ENCODE measurements at regions not wholly inside any gene's neighbourhood (a gene's known extent, or its start where the extent isn't known, plus 50 kb on each side); places are given as distances from the start of the nearest gene placed in this dataset.

DNA sequence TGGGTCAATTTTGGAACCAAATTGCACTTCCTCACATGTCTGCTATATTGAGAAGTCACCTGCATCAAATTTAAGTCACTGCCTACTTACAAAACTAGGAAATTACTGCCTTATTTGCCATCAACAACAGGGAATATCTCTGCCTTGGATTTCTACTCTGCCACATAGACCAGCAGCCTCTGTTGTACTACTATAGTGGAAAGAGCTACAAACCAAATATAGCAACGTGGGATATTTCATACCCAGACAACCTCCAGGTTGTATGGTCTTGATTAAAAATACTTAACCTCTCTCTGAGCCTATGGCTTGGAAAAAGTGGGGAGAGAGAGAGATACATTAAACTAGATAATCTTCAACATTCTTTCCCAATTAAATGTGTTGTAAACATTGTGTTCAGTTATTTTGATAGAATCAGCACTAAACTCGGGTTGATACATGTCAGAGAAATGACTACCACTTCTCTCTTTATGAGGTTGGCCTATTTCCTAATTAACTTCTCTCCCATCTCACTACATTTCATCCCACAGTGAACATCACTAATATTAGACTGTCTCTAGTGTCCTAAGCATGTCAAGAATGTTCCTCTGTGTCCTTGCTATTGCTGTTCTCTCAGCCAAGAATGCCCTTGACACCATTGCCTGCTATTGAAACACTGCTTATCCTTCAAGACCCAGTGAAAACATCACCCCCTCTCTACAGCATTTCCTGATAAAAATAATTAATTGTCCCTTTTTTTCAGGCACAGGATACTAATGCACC lies 421.2 kb downstream of the IPMK start:
- H3K27ac Mint-ChIP-seq = no peak overlapping the region
- intact Hi-C loops (cut with micrococcal nuclease) = no loop called here
- no peaks in the 10 kb centered on the region for H3K9me3 Mint-ChIP-seq
- H3K4me1 Mint-ChIP-seq (ENCODE audit: low read depth) = no peaks in the 10 kb centered on the region
- no peak for DNase-seq (ENCODE audit: low spot score)
- no peaks in the 10 kb centered on the region for H3K36me3 Mint-ChIP-seq (ENCODE audit: low read depth)
- H3K4me3 Mint-ChIP-seq = no peak overlapping the region
- no peaks in the 10 kb centered on the region for H3K27me3 Mint-ChIP-seq (ENCODE audit: insufficient read depth)

GRCh38 chr10:57844387-57844998 lies 423.2 kb downstream of the IPMK start:
- Mint-ChIP-seq H3K27ac (no peak overlapping the region), H3K4me1 (ENCODE audit: low read depth) (no peaks in the 10 kb centered on the region), H3K9me3 (peaks cover 17% of the 10 kb centered on the region), H3K27me3 (ENCODE audit: insufficient read depth) (no peaks in the 10 kb centered on the region), H3K36me3 (ENCODE audit: low read depth) (no peaks in the 10 kb centered on the region), H3K4me3 (no peak overlapping the region)
- intact Hi-C loops (cut with micrococcal nuclease) = no loop called here
- no peak for DNase-seq (ENCODE audit: low spot score)

DNA sequence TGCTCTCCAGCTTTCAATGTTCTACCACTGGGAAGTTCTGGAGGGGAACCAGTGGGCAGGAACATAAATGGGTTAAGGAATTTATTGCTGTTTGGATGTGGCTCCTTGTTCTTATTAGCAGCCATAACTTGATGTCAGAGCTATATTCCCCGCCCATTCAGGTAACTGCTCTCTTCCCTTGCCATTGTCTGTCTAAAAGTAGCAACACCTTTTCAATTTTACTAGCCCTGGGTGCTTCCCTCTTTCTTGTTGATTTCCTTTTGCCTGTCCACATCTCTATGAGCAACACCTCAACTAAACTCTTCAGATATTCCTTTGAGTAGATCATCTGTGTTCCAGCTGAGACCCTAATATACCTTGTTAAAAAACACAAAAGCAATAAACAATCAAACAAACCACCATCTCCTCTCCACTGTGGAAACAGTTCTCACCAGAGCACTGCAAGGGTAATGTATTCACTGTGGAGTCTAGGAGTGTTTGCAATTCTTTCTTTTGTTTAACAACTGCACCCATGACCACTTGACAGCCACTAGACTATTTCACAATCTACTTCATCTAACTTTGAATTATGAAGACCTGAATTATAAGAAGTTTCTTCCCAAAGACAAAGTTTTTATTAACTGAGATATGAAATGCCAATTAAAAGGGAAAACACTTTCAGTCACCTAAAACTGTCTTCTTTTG lies 436.7 kb downstream of the IPMK start:
- Mint-ChIP-seq H3K27me3 (ENCODE audit: insufficient read depth) (no peaks in the 10 kb centered on the region), H3K4me1 (ENCODE audit: low read depth) (no peaks in the 10 kb centered on the region), H3K36me3 (ENCODE audit: low read depth) (no peaks in the 10 kb centered on the region), H3K27ac (no peak overlapping the region), H3K4me3 (no peak overlapping the region), H3K9me3 (no peaks in the 10 kb centered on the region)
- DNase-seq (ENCODE audit: low spot score) = no peak
- intact Hi-C loops (cut with micrococcal nuclease) = no loop called here

- Mint-ChIP-seq H3K4me1 (ENCODE audit: low read depth) (no peaks in the 10 kb centered on the region), H3K9me3 (no peaks in the 10 kb centered on the region)
- intact Hi-C loops (cut with micrococcal nuclease) = no loop called here
These were observed 442.7 kb downstream of the IPMK start for GRCh38 chr10:57825015-57825414.

DNA sequence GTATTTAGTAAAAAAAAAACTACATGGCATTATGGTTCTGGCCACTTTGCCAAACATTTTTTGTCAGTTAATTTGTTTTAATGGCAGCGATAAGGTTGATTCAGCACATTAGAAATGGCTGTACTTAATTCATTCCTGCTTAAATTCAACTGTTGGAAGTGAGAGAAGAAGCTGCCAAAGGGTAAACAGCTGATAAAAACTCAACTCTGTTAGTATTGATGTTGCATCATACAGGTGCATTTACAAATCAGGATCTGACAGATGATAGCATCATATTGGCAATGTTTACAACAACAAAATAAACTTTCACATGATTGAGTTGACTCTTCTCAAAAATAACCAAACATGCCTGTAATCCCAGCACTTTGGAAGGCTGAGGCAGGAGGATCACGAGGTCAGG lies 444.3 kb downstream of the IPMK start:
- intact Hi-C loops (cut with micrococcal nuclease) = no loop called here
- no peaks in the 10 kb centered on the region for H3K4me1 Mint-ChIP-seq (ENCODE audit: low read depth)
- no peak for DNase-seq (ENCODE audit: low spot score)
- H3K9me3 Mint-ChIP-seq = no peaks in the 10 kb centered on the region
- no peaks in the 10 kb centered on the region for H3K27me3 Mint-ChIP-seq (ENCODE audit: insufficient read depth)
- H3K4me3 Mint-ChIP-seq = no peak overlapping the region
- H3K36me3 Mint-ChIP-seq (ENCODE audit: low read depth) = no peaks in the 10 kb centered on the region
- H3K27ac Mint-ChIP-seq = no peak overlapping the region

More at GRCh38 chr10:57825015-57825414, 442.7 kb downstream of the IPMK start:
- Mint-ChIP-seq H3K4me3 (no peak overlapping the region), H3K27me3 (ENCODE audit: insufficient read depth) (no peaks in the 10 kb centered on the region), H3K36me3 (ENCODE audit: low read depth) (no peaks in the 10 kb centered on the region), H3K27ac (no peak overlapping the region)
- DNase-seq (ENCODE audit: low spot score) = no peak

DNA sequence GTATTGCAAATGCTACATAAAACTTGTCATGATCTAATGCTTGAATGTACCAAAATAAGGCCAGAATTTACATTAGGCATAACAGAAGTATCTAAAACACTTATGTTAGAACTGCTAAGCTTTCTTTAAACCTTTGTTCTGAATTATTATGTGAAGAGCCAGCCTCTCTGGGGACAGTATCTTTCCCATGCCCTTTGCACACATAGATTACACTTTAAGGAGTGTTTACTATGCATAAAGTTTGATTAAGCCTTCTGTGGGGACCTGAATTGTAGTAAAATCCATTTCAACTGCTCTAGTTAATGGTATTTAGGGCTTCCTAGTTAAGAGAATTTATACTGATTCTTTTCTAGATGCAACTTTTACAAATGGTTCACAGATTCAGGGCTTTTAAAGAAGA lies 444.7 kb downstream of the IPMK start:
- no peak overlapping the region for H3K27ac Mint-ChIP-seq
- H3K27me3 Mint-ChIP-seq (ENCODE audit: insufficient read depth) = no peaks in the 10 kb centered on the region
- no peaks in the 10 kb centered on the region for H3K36me3 Mint-ChIP-seq (ENCODE audit: low read depth)
- DNase-seq (ENCODE audit: low spot score) = no peak
- H3K4me1 Mint-ChIP-seq (ENCODE audit: low read depth) = no peaks in the 10 kb centered on the region
- H3K9me3 Mint-ChIP-seq = no peaks in the 10 kb centered on the region
- H3K4me3 Mint-ChIP-seq = no peak overlapping the region
- intact Hi-C loops (cut with micrococcal nuclease) = no loop called here

- intact Hi-C loops (cut with micrococcal nuclease) = no loop called here
- H3K9me3 Mint-ChIP-seq = no peaks in the 10 kb centered on the region
- DNase-seq (ENCODE audit: low spot score) = no peak
- no peak overlapping the region for H3K4me3 Mint-ChIP-seq
- H3K36me3 Mint-ChIP-seq (ENCODE audit: low read depth) = no peaks in the 10 kb centered on the region
- no peaks in the 10 kb centered on the region for H3K4me1 Mint-ChIP-seq (ENCODE audit: low read depth)
- no peaks in the 10 kb centered on the region for H3K27me3 Mint-ChIP-seq (ENCODE audit: insufficient read depth)
- H3K27ac Mint-ChIP-seq = no peak overlapping the region
These were observed 449.2 kb downstream of the IPMK start for GRCh38 chr10:57818522-57818921.

- no peaks in the 10 kb centered on the region for H3K36me3 Mint-ChIP-seq (ENCODE audit: low read depth)
- intact Hi-C loops (cut with micrococcal nuclease) = no loop called here
- no peak overlapping the region for H3K27ac Mint-ChIP-seq
- no peak for DNase-seq (ENCODE audit: low spot score)
- no peak overlapping the region for H3K4me3 Mint-ChIP-seq
- no peaks in the 10 kb centered on the region for H3K9me3 Mint-ChIP-seq
- no peaks in the 10 kb centered on the region for H3K4me1 Mint-ChIP-seq (ENCODE audit: low read depth)
- H3K27me3 Mint-ChIP-seq (ENCODE audit: insufficient read depth) = no peaks in the 10 kb centered on the region
These were observed 450.0 kb downstream of the IPMK start for GRCh38 chr10:57817741-57818140.

DNA sequence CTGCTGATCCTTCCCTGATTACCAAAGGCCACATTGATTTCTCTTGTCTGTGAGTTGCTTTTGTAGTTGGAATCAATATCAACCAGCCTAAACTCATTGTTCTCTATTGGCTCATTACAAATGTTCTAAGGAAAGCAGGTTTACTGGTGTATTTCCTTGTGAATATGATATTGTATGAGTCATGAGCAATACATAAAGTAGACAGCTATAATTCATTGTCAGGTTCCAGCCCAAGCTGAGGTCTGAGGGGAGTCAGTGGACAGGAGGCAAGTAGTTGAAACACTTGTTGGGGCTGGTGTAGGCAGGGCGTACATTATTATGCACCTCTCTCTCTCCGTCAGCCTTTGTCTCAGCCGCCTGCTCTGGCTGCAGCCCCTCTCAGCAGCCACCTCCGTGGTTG lies 451.7 kb downstream of the IPMK start:
- H3K27ac Mint-ChIP-seq = no peak overlapping the region
- no peaks in the 10 kb centered on the region for H3K9me3 Mint-ChIP-seq
- H3K4me1 Mint-ChIP-seq (ENCODE audit: low read depth) = no peaks in the 10 kb centered on the region
- no peak for DNase-seq (ENCODE audit: low spot score)
- no peak overlapping the region for H3K4me3 Mint-ChIP-seq
- intact Hi-C loops (cut with micrococcal nuclease) = no loop called here
- H3K36me3 Mint-ChIP-seq (ENCODE audit: low read depth) = no peaks in the 10 kb centered on the region
- H3K27me3 Mint-ChIP-seq (ENCODE audit: insufficient read depth) = no peaks in the 10 kb centered on the region

GRCh38 chr10:57809961-57810360 lies 457.7 kb downstream of the IPMK start:
- Mint-ChIP-seq H3K4me1 (ENCODE audit: low read depth) (no peaks in the 10 kb centered on the region), H3K27ac (no peak overlapping the region), H3K4me3 (no peak overlapping the region), H3K9me3 (no peaks in the 10 kb centered on the region), H3K27me3 (ENCODE audit: insufficient read depth) (no peaks in the 10 kb centered on the region), H3K36me3 (ENCODE audit: low read depth) (no peaks in the 10 kb centered on the region)
- DNase-seq (ENCODE audit: low spot score) = no peak
- intact Hi-C loops (cut with micrococcal nuclease) = no loop called here

DNA sequence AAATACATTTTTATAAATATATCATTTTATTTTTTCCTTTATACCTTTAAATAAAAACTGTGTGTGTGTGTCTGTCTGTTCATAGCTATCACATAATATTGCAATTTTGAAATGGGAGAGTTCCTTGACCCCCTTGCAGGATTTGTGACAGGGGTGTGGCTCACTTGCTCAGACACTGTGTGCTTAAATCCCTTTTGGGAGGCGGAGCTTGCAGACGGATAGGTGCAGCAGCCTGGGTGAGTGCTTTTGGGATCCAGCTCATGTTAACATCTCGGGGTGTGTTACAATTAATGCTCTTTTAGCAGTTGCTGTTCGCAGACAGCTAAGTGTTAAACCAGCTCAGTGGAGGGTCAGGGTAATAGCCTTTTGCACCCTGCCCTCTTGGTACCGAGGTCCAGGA lies 459.8 kb downstream of the IPMK start:
- no peak overlapping the region for H3K4me3 Mint-ChIP-seq
- no peaks in the 10 kb centered on the region for H3K36me3 Mint-ChIP-seq (ENCODE audit: low read depth)
- DNase-seq (ENCODE audit: low spot score) = no peak
- no peaks in the 10 kb centered on the region for H3K4me1 Mint-ChIP-seq (ENCODE audit: low read depth)
- no peak overlapping the region for H3K27ac Mint-ChIP-seq
- intact Hi-C loops (cut with micrococcal nuclease) = no loop called here
- H3K9me3 Mint-ChIP-seq = no peaks in the 10 kb centered on the region
- no peaks in the 10 kb centered on the region for H3K27me3 Mint-ChIP-seq (ENCODE audit: insufficient read depth)

DNA sequence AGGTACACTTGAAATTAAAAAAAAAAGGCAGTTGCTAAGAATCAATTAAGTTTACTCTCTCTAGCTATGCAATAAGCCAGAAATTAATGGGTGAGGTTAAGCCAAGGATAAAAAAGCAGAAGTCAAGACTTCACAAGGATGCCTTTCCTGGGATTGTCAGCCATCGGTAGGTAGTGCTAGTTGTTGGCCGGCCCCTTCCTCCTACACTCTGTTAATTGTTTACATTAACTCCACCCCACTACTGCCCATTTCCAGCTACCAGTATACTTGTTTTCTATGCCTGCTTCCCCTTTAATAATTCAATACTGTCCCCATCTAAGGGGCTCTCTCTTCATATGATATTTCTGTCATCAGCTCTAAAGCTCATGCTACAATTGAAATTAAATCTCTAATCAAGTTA lies 461.0 kb downstream of the IPMK start:
- intact Hi-C loops (cut with micrococcal nuclease) = no loop called here
- Mint-ChIP-seq H3K27me3 (ENCODE audit: insufficient read depth) (no peaks in the 10 kb centered on the region), H3K36me3 (ENCODE audit: low read depth) (no peaks in the 10 kb centered on the region), H3K4me3 (no peak overlapping the region), H3K27ac (no peak overlapping the region), H3K9me3 (no peaks in the 10 kb centered on the region), H3K4me1 (ENCODE audit: low read depth) (no peaks in the 10 kb centered on the region)
- no peak for DNase-seq (ENCODE audit: low spot score)

GRCh38 chr10:57799625-57800024 lies 468.1 kb downstream of the IPMK start:
- no peak overlapping the region for H3K27ac Mint-ChIP-seq
- DNase-seq (ENCODE audit: low spot score) = no peak
- no peaks in the 10 kb centered on the region for H3K27me3 Mint-ChIP-seq (ENCODE audit: insufficient read depth)
- no peak overlapping the region for H3K4me3 Mint-ChIP-seq
- intact Hi-C loops (cut with micrococcal nuclease) = no loop called here
- no peaks in the 10 kb centered on the region for H3K36me3 Mint-ChIP-seq (ENCODE audit: low read depth)
- H3K4me1 Mint-ChIP-seq (ENCODE audit: low read depth) = no peaks in the 10 kb centered on the region
- no peaks in the 10 kb centered on the region for H3K9me3 Mint-ChIP-seq
